Right forelimb (tissue), 1 donor: ENCODE measurements at regions not wholly inside any gene's neighbourhood (a gene's known extent, or its start where the extent isn't known, plus 50 kb on each side); places are given as distances from the start of the nearest gene placed in this dataset.
"Not testable (repeated sequence)": the region's sequence is repeated elsewhere in the genome, so short reads cannot be mapped to it uniquely, and the experiment has no call there.

ENCODE experiments used
- DNase-seq: peaks from one replicate; pipeline ENCODE4 v3.0.0-alpha.2; 2018

GRCh38 chr5:101143526-101143925 is 240.4 kb upstream of the ST8SIA4 start:
- DNase-seq: no peak

- DNase-seq: no peak
Observed at GRCh38 chr5:101142102-101142501, 239.0 kb upstream of the ST8SIA4 start.

GRCh38 chr5:101136454-101136853 is 233.4 kb upstream of the ST8SIA4 start:
- DNase-seq: no peak

DNA sequence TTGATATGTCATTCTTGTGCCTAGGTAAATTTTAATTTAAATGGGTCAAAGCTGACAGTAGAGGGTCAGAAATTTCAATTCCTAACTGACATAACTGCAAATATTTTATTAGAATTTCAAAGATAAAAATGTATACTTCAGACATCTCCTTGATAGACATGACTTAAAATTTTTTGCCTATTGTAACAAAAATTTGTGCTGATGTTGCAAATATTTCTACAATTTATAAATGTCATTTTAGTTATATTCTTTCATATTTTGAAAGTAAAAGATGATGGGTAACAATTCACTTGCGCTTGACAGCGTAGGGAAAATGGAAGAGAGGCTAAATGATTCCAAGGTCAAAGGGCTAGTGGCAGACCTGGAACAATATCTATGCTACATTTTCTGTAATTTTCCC is 220.3 kb upstream of the ST8SIA4 start:
- no peak for DNase-seq

GRCh38 chr5:101112645-101113044 is 209.6 kb upstream of the ST8SIA4 start:
- no peak for DNase-seq

DNA sequence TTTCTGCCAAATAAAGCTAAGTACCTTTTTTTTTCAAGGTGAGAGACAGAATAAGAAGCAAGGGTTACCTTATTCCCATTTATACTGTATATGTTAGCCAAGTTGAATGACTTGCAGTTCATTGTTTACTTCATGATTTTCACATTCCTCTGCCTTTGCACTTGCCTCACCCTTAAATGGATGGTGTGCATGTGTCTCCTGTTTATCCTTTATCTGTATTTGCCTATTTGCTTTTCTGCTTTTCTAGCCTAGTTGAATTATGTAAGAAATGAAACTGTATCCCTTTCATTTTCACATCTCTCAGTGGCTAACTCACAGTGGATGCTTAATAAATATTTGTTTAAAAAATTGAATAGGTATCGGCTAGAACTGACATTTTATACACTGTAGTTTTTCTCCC is 200.8 kb upstream of the ST8SIA4 start:
- no peak for DNase-seq

DNA sequence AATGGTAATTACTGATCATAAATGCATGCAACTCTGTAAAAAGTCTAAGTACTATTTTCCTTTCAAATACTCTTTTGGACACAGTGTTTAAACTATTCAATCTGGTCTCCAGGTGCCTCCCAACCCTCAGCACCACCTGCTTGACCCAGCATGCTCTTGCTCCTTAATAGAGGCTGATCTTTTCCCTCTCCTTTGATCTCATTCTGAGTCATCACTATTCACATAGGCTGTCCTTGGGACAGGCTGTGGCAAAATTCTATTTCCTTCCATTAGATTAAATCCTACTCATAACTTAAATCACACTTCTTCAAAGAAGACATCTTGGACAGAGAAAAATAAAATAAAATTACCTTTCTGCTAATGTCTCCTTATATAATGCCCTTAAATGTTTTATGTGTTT is 199.4 kb upstream of the ST8SIA4 start:
- DNase-seq: no peak

GRCh38 chr5:101091902-101092301 is 188.8 kb upstream of the ST8SIA4 start:
- no peak for DNase-seq

DNA sequence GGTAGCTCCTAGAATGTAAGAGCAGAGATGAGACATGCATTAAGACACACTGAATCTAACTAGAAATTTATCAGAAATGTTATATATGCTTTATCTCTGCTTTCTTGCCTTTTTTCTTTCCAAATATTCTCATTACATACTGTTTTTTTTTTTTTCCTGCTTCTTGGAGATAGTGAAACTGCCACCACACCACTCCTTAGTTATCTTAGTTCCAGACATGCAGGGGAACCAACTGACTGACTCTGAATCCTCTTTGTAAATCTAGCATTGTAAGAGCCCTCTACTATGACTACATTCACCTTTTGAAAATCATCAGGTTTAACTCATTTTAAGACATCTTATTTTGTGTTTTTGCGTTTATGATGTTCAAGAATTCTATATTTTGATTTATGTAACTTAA is 181.3 kb upstream of the ST8SIA4 start:
- no peak for DNase-seq

GRCh38 chr5:101080462-101081240 is 177.6 kb upstream of the ST8SIA4 start:
- DNase-seq: peak; percentile 42

DNA sequence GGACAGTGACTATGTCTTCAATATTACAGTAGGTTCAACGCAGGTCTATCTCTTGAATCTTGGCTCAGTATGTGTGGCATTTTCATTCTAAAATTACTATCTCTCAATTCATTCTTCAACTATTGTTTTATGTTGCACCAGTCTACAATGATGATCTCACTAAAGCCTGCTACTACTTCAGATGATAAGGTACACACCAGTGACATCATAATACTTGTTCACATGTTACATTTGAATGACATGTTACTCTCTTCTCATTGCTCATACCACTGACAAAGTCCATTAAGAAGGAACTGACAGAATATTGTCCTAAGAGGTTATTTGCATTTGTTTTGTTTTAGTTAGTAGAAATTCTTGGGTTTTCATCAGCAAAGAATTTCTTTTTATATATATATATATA is 165.2 kb upstream of the ST8SIA4 start:
- DNase-seq: no peak

- DNase-seq: no peak
Observed at GRCh38 chr5:101067429-101067828, 164.3 kb upstream of the ST8SIA4 start.

GRCh38 chr5:101062902-101063301 is 159.8 kb upstream of the ST8SIA4 start:
- DNase-seq: no peak

GRCh38 chr5:101047181-101047580 is 144.1 kb upstream of the ST8SIA4 start:
- DNase-seq: no peak

GRCh38 chr5:101045689-101046088 is 142.6 kb upstream of the ST8SIA4 start:
- no peak for DNase-seq

- not testable (repeated sequence) for DNase-seq
Observed at GRCh38 chr5:101040002-101040401, 136.9 kb upstream of the ST8SIA4 start.

DNA sequence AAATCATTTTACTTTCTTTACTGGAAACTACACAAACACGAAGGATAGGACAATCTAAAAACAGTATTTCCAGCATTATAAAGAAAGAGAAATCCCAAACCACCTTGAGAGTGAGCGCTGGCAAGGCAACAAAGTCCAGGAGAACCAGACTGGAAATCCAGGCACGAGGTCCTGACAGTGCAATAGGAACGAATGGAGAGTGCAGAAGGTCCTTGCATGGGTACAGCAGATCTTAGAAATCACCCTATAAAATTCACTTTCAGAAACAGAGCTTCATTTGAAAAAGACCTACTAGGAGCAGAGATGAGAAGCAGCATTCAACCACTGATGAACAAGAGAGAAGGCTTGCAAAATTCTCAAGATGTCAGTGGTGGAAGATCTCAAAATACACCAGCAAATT is 133.7 kb upstream of the ST8SIA4 start:
- no peak for DNase-seq

GRCh38 chr5:101035425-101035824 is 132.3 kb upstream of the ST8SIA4 start:
- DNase-seq: no peak

DNA sequence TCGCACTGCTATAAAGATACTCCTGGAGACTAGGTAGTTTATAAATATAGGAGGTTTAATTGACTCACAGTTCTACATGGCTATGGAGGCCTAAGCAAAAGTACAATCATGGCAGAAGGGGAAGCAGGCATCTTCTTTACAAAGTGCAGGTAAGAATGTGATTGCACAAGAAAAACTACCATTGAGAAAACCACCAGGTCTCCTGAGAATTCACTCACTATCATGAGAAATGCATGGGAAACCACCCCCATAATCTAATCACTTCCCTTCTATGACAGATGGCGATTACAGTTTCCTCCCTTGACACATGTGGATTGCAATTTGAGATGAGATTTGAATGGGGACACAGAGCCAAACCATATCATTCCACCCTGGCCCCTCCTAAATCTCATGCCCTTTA is 121.2 kb upstream of the ST8SIA4 start:
- DNase-seq: no peak

GRCh38 chr5:101018299-101018698 is 115.2 kb upstream of the ST8SIA4 start:
- DNase-seq: no peak

DNA sequence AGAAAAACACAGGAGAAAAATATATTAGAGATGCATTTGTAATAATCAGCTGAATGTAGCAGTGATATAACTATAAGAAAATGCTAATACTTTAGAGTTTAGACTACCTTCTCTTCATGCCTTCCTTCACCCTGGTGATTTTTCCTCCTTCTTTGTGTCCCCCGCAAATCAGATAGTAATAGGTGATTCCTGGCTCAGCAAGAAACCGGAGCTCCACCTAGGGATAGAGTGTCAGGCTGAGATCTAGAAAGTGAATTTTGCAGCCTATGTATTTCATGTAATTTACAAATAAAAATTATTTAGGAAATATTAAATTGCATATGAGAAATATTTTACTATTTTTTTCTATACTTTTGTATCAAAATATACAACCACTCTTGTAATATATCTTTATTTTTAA is 109.8 kb upstream of the ST8SIA4 start:
- DNase-seq: no peak

GRCh38 chr5:101009758-101010519 is 106.9 kb upstream of the ST8SIA4 start:
- no peak for DNase-seq

DNA sequence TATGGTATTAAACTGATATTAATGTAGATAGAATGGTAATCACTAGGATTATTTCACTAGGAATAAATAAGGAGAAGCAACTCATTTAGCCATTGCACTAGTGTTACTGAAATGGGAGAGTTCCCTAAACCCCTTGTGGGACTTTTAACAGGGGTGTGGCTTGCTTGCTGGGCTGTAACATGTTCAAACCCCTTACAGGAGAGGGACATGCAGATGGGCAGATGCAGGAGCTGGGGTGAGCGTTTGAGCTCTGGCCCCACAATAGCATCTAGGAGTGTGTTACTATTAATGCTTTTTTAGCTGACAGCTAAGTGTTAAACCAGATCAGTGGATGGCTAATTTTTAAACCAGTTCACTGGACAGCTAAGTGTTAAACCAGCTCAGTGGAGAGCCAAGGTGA is 89.3 kb upstream of the ST8SIA4 start:
- DNase-seq: no peak

- not testable (repeated sequence) for DNase-seq
Observed at GRCh38 chr5:100983601-100984000, 80.5 kb upstream of the ST8SIA4 start.
